K562 (cell line): ENCODE measurements at regions not wholly inside any gene's neighbourhood (a gene's known extent, or its start where the extent isn't known, plus 50 kb on each side); places are given as distances from the start of the nearest gene placed in this dataset.

Experiments
- ATAC-seq: fragments of 200-7000 bp; cut with Tn5 transposase; 3 replicates; pipeline ENCODE4 v1.9.1; 2020; ENCODE audit warnings: moderate library complexity
- BruUV-seq: library from RNA; stranded (reverse); fragments of 400-500 nt; replicated peaks from 2 replicates; lab custom pipeline; 2021; lab: Mats Ljungman, UMichigan
- CTCF ChIA-PET: fragments of 300-600 bp; formaldehyde crosslinking; extraction: SDS; loops from one replicate; lab custom pipeline; 2021; ENCODE audit warnings: low intra/inter-chr PET ratio; lab: Yijun Ruan, JAX
- POLR2A ChIA-PET: fragments of 300-600, 350-650 bp; sonication (Branson Sonifier 250); formaldehyde crosslinking; extraction: SDS; loops from one replicate; lab custom pipeline; 2021; ENCODE audit warnings: antibody characterized with exemption, inconsistent platforms; lab: Yijun Ruan, JAX
- DNase-seq, 4 experiments: peaks; one replicate each; pipeline versions ENCODE4 v3.0.0 to v3.0.0-alpha.2; 2011 to 2018; ENCODE audit warnings: low spot score in 3 of 4, mixed read lengths in 3 of 4; ENCODE audit errors: extremely low read depth in 1 of 4
- FAIRE-seq: peaks from 2 replicates; lab custom pipeline; 2011; peaks lifted over from hg19 to GRCh38; lab: Jason Lieb, UNC
- H2AFZ ChIP-seq: 2 replicates; pipeline ENCODE4 v1.6.0; 2011; ENCODE audit warnings: low read depth, low read length, control low read depth, inconsistent platforms
- H3K27ac ChIP-seq: fragments of 200-600 bp; 3 replicates; pipeline ENCODE4 v1.8.0; 2011; ENCODE audit warnings: low read depth, mild to moderate bottlenecking, control low read depth, inconsistent platforms, low read length, moderate library complexity, mixed read lengths; ENCODE audit errors: extremely low read depth
- H3K27me3 ChIP-seq, 2 experiments: fragments of 300-600 bp in 1 of 2; 2 replicates in 1 of 2; 3 replicates in 1 of 2; pipeline versions ENCODE4 v1.6.0 to v1.8.0; 2011; ENCODE audit warnings: inconsistent platforms in 2 of 2, low read length in 2 of 2, mild to moderate bottlenecking in 1 of 2, mixed read lengths in 1 of 2, moderate library complexity in 1 of 2; ENCODE audit not compliant: control insufficient read depth in 2 of 2, insufficient read depth in 2 of 2
- H3K36me3 ChIP-seq: fragments of 300-600 bp; 3 replicates; pipeline ENCODE4 v1.8.0; 2011; ENCODE audit warnings: mild to moderate bottlenecking, low read length, inconsistent platforms; ENCODE audit not compliant: control insufficient read depth, insufficient read depth
- H3K4me1 ChIP-seq, 2 experiments: fragments of 200-600 bp in 1 of 2; replicated peaks in 1 of 2; 2 replicates in 1 of 2; 3 replicates in 1 of 2; pipeline versions ENCODE4 v1.5.1 to v1.8.0; 2011; ENCODE audit warnings: inconsistent platforms in 2 of 2, low read length in 2 of 2, mild to moderate bottlenecking in 1 of 2, mixed read lengths in 1 of 2, moderate library complexity in 1 of 2; ENCODE audit not compliant: control insufficient read depth in 2 of 2, insufficient read depth in 2 of 2
- H3K4me2 ChIP-seq: 2 replicates; pipeline ENCODE4 v1.6.1; 2011; ENCODE audit warnings: low read length, control low read depth, inconsistent platforms, mixed read lengths; ENCODE audit not compliant: insufficient read depth
- H3K4me3 ChIP-seq: fragments of 200-600 bp; sonication (generic), shearing (Covaris generic); 2 replicates; pipeline ENCODE4 v1.5.1; 2016; ENCODE audit warnings: control low read depth, inconsistent platforms
- H3K79me2 ChIP-seq: fragments of 200-600 bp; 3 replicates; pipeline ENCODE4 v1.8.0; 2011; ENCODE audit warnings: low read length, inconsistent platforms; ENCODE audit not compliant: control insufficient read depth, insufficient read depth
- H3K9ac ChIP-seq, 2 experiments: 2 replicates each; pipeline versions ENCODE4 v1.6.0 to v1.6.1; 2011; ENCODE audit warnings: low read depth in 2 of 2, low read length in 2 of 2, control low read depth in 1 of 2, inconsistent platforms in 1 of 2, mild to moderate bottlenecking in 1 of 2, mixed read lengths in 1 of 2; ENCODE audit not compliant: insufficient read depth in 1 of 2
- H3K9me1 ChIP-seq: one replicate; pipeline ENCODE4 v1.6.0; 2011; ENCODE audit warnings: inconsistent platforms, mild to moderate bottlenecking, low read length, moderate library complexity; ENCODE audit not compliant: control insufficient read depth, insufficient read depth
- H3K9me3 ChIP-seq: replicated peaks from 2 replicates; pipeline ENCODE4 v1.5.1; 2011; ENCODE audit warnings: low read depth, low read length, inconsistent platforms; ENCODE audit not compliant: control insufficient read depth, insufficient read depth
- H4K20me1 ChIP-seq: replicated peaks from 2 replicates; pipeline ENCODE4 v1.6.1; 2011; ENCODE audit warnings: low read length, inconsistent platforms, mixed read lengths; ENCODE audit not compliant: control insufficient read depth, insufficient read depth
- FOXA3 ChIP-seq, 2 experiments: fragments of 450-650 bp in 1 of 2; sonication (generic) in 1 of 2; formaldehyde crosslinking; IDR thresholded peaks in 1 of 2; conservative IDR thresholded peaks in 1 of 2; 2 replicates each; pipeline versions ENCODE4 v1.4.0 to v1.8.0; 2020 to 2022; ENCODE audit warnings: mild to moderate bottlenecking in 2 of 2, missing genetic modification reagents in 1 of 2
- GATA2 ChIP-seq: sonication (generic); formaldehyde crosslinking; IDR thresholded peaks from 2 replicates; pipeline ENCODE4 v1.4.0; 2020; ENCODE audit warnings: mild to moderate bottlenecking, missing genetic modification reagents
- KAT7 ChIP-seq: sonication (generic); formaldehyde crosslinking; IDR thresholded peaks from 2 replicates; pipeline ENCODE4 v1.8.0; 2022; ENCODE audit warnings: missing genetic modification reagents, mild to moderate bottlenecking, borderline replicate concordance
- NFIC ChIP-seq: fragments of 450-650 bp; IDR thresholded peaks from 2 replicates; pipeline ENCODE4 v1.6.1; 2017; ENCODE audit warnings: mild to moderate bottlenecking, inconsistent platforms
- NFIX ChIP-seq: fragments of 250-450 bp; sonication (Bioruptor Pico); IDR thresholded peaks from 2 replicates; pipeline ENCODE4 v1.4.0; 2020; ENCODE audit warnings: low read depth, mild to moderate bottlenecking, moderate library complexity
- NUFIP1 ChIP-seq: fragments of 450-650 bp; IDR thresholded peaks from 2 replicates; pipeline ENCODE4 v1.6.1; 2018; ENCODE audit not compliant: partially characterized antibody
- POLR2A ChIP-seq: fragments of 450-650 bp; conservative IDR thresholded peaks from 2 replicates; pipeline ENCODE4 v1.6.1; 2016
- POLR2G ChIP-seq: fragments of 200-400 bp; formaldehyde crosslinking; IDR thresholded peaks from 2 replicates; pipeline ENCODE4 v1.6.1; 2017; ENCODE audit warnings: low read depth, mild to moderate bottlenecking, antibody characterized with exemption, low read length, moderate library complexity
- RFX1 ChIP-seq: fragments of 450-650 bp; IDR thresholded peaks from 2 replicates; pipeline ENCODE4 v1.6.1; 2016; ENCODE audit warnings: mild to moderate bottlenecking, moderate library complexity
- XRCC5 ChIP-seq: fragments of 200-400 bp; formaldehyde crosslinking; IDR thresholded peaks from 2 replicates; pipeline ENCODE4 v1.6.1; 2017; ENCODE audit warnings: low read depth, mild to moderate bottlenecking, low read length
- ZFP36 ChIP-seq: fragments of 150-350 bp; IDR thresholded peaks from 2 replicates; pipeline ENCODE4 v1.6.1; 2018; ENCODE audit warnings: low read length, low read depth; ENCODE audit not compliant: partially characterized antibody
- ZNF165 ChIP-seq: fragments of 250-450 bp; sonication (Bioruptor Pico); IDR thresholded peaks from 2 replicates; pipeline ENCODE4 v1.4.0; 2020; ENCODE audit warnings: borderline replicate concordance
- ZNF280B ChIP-seq: fragments of 250-450 bp; sonication (Bioruptor Pico); IDR thresholded peaks from 2 replicates; pipeline ENCODE4 v1.5.1; 2021; ENCODE audit warnings: mild to moderate bottlenecking
- ZNF41 ChIP-seq: fragments of 250-450 bp; sonication (Bioruptor Pico); conservative IDR thresholded peaks from 2 replicates; pipeline ENCODE4 v1.4.0; 2020; ENCODE audit warnings: mild to moderate bottlenecking
- ZNF551 ChIP-seq: fragments of 250-450 bp; sonication (Bioruptor Pico); IDR thresholded peaks from 2 replicates; pipeline ENCODE4 v1.5.0; 2021; ENCODE audit warnings: mild to moderate bottlenecking, moderate library complexity
- WGBS: fragments of 100-300 bp; shearing (Covaris generic); methylation state at CpG from one replicate; pipeline ENCODE4 v1.1.6; 2016; ENCODE audit warnings: low coverage, mixed read lengths; ENCODE audit not compliant: insufficient coverage; ENCODE audit errors: missing lambda C conversion rate; 5-methylcytosine and 5-hydroxymethylcytosine counted together
- in situ Hi-C: fragments of 300-500 bp; cut with MboI; formaldehyde crosslinking; loops from 4 replicates; pipeline ENCODE4 v1.15.0; 2018; ENCODE audit warnings: inconsistent platforms, mixed read lengths
- intact Hi-C: fragments of 100-400 bp; cut with micrococcal nuclease; formaldehyde crosslinking; loops from 2 replicates; pipeline ENCODE4 v1.14.2; 2022

DNA sequence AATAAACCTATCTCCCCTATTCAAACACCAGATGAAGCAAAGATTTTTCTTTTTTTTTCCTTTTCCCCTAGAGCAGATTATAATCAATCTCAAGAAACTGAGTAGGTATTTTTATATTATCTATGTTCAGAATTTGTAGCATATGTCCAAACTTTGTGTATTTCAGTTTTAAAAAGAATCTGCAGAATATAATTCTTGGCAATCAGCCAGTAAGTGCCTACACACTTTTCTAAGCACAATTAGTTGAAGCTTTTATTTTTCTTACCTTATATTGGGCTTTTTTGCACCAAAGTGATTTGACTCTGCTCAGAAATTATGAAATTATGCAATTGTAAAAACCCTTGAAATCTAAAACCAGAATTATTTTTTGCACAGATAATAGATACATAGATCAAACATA lies 315.8 kb upstream of the PHF14 start:
- TF ChIP-seq NFIX (peak; percentile 77), ZFP36 (no peak), ZNF280B (CRISPR knock-in tag) (no peak), NFIC (peak; percentile 89), ZNF551 (CRISPR knock-in tag) (no peak)
- no peaks in the 10 kb centered on the region for H4K20me1 ChIP-seq
- H3K36me3 ChIP-seq, result peaks cover 5% of the 10 kb centered on the region; the same call in 2 of the 3 replicates
- H3K27me3 ChIP-seq, result no peaks in the 10 kb centered on the region
- POLR2A ChIA-PET, result no interaction called here
- BruUV-seq, result no TSS peak
- intact Hi-C loops (no loop called here), in situ Hi-C loops (no loop called here)
- H3K4me1 ChIP-seq, result no peaks in the 10 kb centered on the region; a peak in 1 of 5 replicates
- no peak for DNase-seq
- H3K9me1 ChIP-seq, result no peaks in the 10 kb centered on the region
- peaks cover under 1% of the 10 kb centered on the region; the same call in 1 of the 3 replicates for H3K79me2 ChIP-seq
- H3K4me3 ChIP-seq, result no peak overlapping the region
- no peak overlapping the region for H2AFZ ChIP-seq
- H3K9ac ChIP-seq, result no peak overlapping the region
- CTCF ChIA-PET, result no interaction called here
- H3K9me3 ChIP-seq, result no peaks in the 10 kb centered on the region
- no peak for FAIRE-seq
- H3K27ac ChIP-seq, result no peak overlapping the region
- no peak overlapping the region for H3K4me2 ChIP-seq
- no peak for ATAC-seq

DNA sequence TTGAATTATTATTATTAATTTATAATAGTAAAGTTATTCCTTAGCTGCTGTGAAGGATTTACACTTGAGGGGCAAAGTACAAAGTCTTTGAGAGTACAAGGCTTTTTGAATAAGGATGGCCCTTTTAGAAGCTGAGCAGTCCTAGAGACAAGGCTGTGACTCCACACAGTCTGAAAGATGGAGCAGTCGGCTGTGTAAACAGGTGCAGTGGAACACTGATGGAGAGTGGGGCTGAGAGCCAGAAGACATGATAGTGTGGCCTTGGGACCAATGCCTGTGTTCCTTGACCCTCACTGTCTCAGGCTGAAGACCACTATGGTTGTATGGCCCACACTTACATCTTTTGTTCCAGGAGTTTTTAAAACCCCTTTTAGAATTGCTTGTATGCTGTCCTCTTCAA lies 311.2 kb upstream of the PHF14 start:
- intact Hi-C loops, result no loop called here
- H3K27me3 ChIP-seq, result no peaks in the 10 kb centered on the region
- H3K4me3 ChIP-seq, result no peak overlapping the region
- H3K4me1 ChIP-seq, result no peaks in the 10 kb centered on the region
- ChIA-PET CTCF (no interaction called here), POLR2A (no interaction called here)
- ATAC-seq (peak; percentile 56; the same call in 2 of the 3 replicates), DNase-seq (no peak), FAIRE-seq (no peak)
- H3K9ac ChIP-seq, result no peak overlapping the region
- in situ Hi-C loops, result no loop called here
- BruUV-seq, result no TSS peak
- TF ChIP-seq POLR2A (no peak), NUFIP1 (no peak), XRCC5 (no peak), KAT7 (CRISPR knock-in tag) (no peak), FOXA3 (CRISPR knock-in tag; conservative IDR thresholded peaks at IDR 0.05 in 1 of 2, IDR thresholded peaks at IDR 0.05 in 1 of 2) (no peak), GATA2 (no peak), ZNF165 (no peak), POLR2G (no peak), RFX1 (no peak), ZNF41 (CRISPR knock-in tag) (no peak)
- no peak overlapping the region for H2AFZ ChIP-seq
- peaks cover 10% of the 10 kb centered on the region; the same call in 2 of the 3 replicates for H3K36me3 ChIP-seq
- WGBS, result 89% methylated on average over 1 of the region's 1 CpG
- no peaks in the 10 kb centered on the region for H4K20me1 ChIP-seq
- no peak overlapping the region for H3K27ac ChIP-seq
- H3K4me2 ChIP-seq, result no peak overlapping the region
- H3K9me1 ChIP-seq, result no peaks in the 10 kb centered on the region
- no peaks in the 10 kb centered on the region for H3K9me3 ChIP-seq
- H3K79me2 ChIP-seq, result peaks cover 5% of the 10 kb centered on the region; the same call in 1 of the 3 replicates
